Upper lobe of left lung (tissue), 6 donors: ENCODE measurements at regions not wholly inside any gene's neighbourhood (a gene's known extent, or its start where the extent isn't known, plus 50 kb on each side); places are given as distances from the start of the nearest gene placed in this dataset.

Experiments used
- ATAC-seq, 2 donors: fragments of 200-7000 bp; cut with Tn5 transposase; one replicate each; pipeline ENCODE4 v1.9.1; 2022; ENCODE audit warnings: mild to moderate bottlenecking in 2 of 2, moderate library complexity in 2 of 2; ENCODE audit not compliant: low FRiP score in 2 of 2
- DNase-seq, 2 donors: peaks; one replicate each; pipeline ENCODE4 v3.0.0-alpha.2; 2019 to 2020
- H3K27ac ChIP-seq, 4 donors: fragments of 200-600 bp; sonication (generic); one replicate each; pipeline ENCODE4 v1.5.1; 2016 to 2019
- H3K27me3 ChIP-seq, 4 donors: fragments of 200-600 bp; sonication (generic); one replicate each; pipeline ENCODE4 v1.5.1; 2017 to 2019
- H3K36me3 ChIP-seq, 4 donors: fragments of 200-600 bp; sonication (generic); one replicate each; pipeline ENCODE4 v1.5.1; 2016 to 2019
- H3K4me1 ChIP-seq, 4 donors: fragments of 200-600 bp; sonication (generic); one replicate each; pipeline ENCODE4 v1.5.1; 2018 to 2019
- H3K4me3 ChIP-seq, 4 donors: fragments of 200-600 bp; sonication (generic); one replicate each; pipeline ENCODE4 v1.5.1; 2017 to 2019; ENCODE audit warnings: mild to moderate bottlenecking in 2 of 4, moderate library complexity in 1 of 4
- H3K9me3 ChIP-seq, 4 donors: fragments of 200-600 bp; sonication (generic); one replicate each; pipeline ENCODE4 v1.5.1; 2018 to 2019
- EP300 ChIP-seq, 4 donors: sonication (generic); formaldehyde crosslinking; IDR thresholded peaks; one replicate each; pipeline ENCODE4 v1.5.1; 2017; ENCODE audit warnings: antibody characterized with exemption in 4 of 4, control low read depth in 2 of 4
- POLR2A ChIP-seq, 4 donors: fragments of 450-650 bp; IDR thresholded peaks; one replicate each; pipeline ENCODE4 v1.5.1; 2016 to 2017; ENCODE audit warnings: antibody characterized with exemption in 4 of 4, mild to moderate bottlenecking in 2 of 4
- POLR2AphosphoS5 ChIP-seq, 2 donors: sonication (generic); formaldehyde crosslinking; IDR thresholded peaks; one replicate each; pipeline ENCODE4 v1.5.1; 2017; ENCODE audit warnings: antibody characterized with exemption in 2 of 2
- WGBS, 2 donors: methylation state at CpG; one replicate each; pipeline ENCODE4 v1.1.5; 2017 to 2018; 5-methylcytosine and 5-hydroxymethylcytosine counted together
- TF ChIP-seq, protein P1 (sequence below), 6 experiments: fragments of 450-650 bp in 4 of 6; fragments of 200-600 bp in 2 of 6; sonication (generic) in 2 of 6; IDR thresholded peaks; one replicate each; pipeline ENCODE4 v1.5.1; 2016 to 2019; ENCODE audit warnings: antibody characterized with exemption in 6 of 6
- donor health status: DM: no; HTN: no; CAD: no; lungs with moderate emphysema.
- donor health status: DM: no; HTN: yes; CAD: no; lungs with severe emphysema.

DNA sequence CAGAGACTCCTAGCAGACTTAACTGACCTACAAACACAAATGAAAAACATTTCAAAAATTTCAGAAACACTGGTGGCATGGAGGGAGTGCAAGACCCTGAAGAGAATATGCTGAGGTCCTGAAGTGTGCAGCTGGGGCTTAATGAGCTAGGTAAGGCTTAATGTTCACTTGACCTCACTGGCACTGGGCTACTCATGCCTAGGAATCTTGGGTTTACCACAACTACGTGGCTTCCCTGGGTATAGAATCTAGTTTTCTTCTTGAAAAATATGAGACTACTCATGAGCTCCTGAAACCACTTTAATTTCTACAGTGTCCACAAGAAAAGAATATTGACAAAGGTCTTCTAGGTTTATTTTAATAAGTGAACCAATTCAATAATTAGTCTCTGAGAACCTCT lies 139.8 kb downstream of the HNMT start:
- DNase-seq = no peak
- Histone ChIP-seq H3K27ac (no peak overlapping the region), H3K4me3 (no peak overlapping the region), H3K4me1 (no peaks in the 10 kb centered on the region), H3K9me3 (no peaks in the 10 kb centered on the region), H3K27me3 (no peaks in the 10 kb centered on the region), H3K36me3 (no peaks in the 10 kb centered on the region)
- no peak for TF ChIP-seq POLR2AphosphoS5 (IDR thresholded peaks at IDR 0.05)
- no peak for TF ChIP-seq POLR2A (IDR thresholded peaks at IDR 0.05)
- TF ChIP-seq, protein P1, sequence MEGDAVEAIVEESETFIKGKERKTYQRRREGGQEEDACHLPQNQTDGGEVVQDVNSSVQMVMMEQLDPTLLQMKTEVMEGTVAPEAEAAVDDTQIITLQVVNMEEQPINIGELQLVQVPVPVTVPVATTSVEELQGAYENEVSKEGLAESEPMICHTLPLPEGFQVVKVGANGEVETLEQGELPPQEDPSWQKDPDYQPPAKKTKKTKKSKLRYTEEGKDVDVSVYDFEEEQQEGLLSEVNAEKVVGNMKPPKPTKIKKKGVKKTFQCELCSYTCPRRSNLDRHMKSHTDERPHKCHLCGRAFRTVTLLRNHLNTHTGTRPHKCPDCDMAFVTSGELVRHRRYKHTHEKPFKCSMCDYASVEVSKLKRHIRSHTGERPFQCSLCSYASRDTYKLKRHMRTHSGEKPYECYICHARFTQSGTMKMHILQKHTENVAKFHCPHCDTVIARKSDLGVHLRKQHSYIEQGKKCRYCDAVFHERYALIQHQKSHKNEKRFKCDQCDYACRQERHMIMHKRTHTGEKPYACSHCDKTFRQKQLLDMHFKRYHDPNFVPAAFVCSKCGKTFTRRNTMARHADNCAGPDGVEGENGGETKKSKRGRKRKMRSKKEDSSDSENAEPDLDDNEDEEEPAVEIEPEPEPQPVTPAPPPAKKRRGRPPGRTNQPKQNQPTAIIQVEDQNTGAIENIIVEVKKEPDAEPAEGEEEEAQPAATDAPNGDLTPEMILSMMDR (IDR thresholded peaks at IDR 0.05) = no peak
- no peak for TF ChIP-seq EP300 (IDR thresholded peaks at IDR 0.05)
- WGBS, 2 donors = 52 to 75% methylated on average over 1 of the region's 1 CpG
- ATAC-seq = no peak

DNA sequence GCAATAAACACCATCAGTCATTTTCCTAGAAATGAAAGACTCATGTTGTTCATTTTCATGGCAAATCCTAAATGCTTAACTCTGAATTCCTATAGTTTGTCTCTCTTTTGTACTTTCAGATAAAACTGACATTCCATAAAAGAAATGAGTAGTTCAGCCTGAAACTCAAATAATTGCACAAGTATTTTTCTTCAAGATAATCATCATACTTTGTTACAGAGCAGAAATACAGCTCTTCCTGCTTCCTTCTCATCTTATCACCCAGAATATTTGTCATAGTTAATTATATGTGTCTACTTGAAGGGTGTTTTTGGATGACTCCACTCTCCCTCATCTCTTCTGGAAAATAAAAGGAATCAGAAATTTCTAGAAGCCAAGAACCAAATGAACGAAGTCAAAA lies 141.1 kb downstream of the HNMT start:
- Histone ChIP-seq H3K9me3 (no peaks in the 10 kb centered on the region), H3K27me3 (no peaks in the 10 kb centered on the region), H3K4me1 (no peaks in the 10 kb centered on the region), H3K4me3 (no peak overlapping the region), H3K27ac (no peak overlapping the region), H3K36me3 (no peaks in the 10 kb centered on the region)
- 73 to 77% methylated on average over 1 of the region's 1 CpG for WGBS, 2 donors
- ATAC-seq (no peak), DNase-seq (no peak)
- TF ChIP-seq, protein P1 (IDR thresholded peaks at IDR 0.05) = no peak
- TF ChIP-seq EP300 (IDR thresholded peaks at IDR 0.05) (no peak), POLR2AphosphoS5 (IDR thresholded peaks at IDR 0.05) (no peak), POLR2A (IDR thresholded peaks at IDR 0.05) (no peak)

DNA sequence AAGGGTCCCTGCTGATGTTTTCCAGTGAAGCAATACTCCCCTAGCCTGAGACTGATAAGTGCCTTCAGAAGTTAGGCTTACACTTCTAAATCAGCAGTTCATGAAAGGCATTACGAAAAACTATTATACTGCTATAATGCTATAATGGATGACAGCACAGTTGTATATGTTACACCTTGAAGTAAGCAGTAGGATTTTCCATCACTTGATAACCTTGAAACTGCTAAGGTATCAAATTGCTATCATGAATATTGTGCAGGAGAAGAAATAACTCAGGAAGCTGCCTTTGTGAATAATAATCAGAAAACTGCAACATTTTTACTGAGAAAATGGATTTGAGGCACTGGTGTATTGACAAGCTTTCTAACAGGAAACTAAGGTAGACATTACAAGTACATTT lies 142.3 kb downstream of the HNMT start:
- Histone ChIP-seq H3K27ac (no peak overlapping the region), H3K4me3 (no peak overlapping the region), H3K36me3 (no peaks in the 10 kb centered on the region), H3K4me1 (no peaks in the 10 kb centered on the region), H3K27me3 (no peaks in the 10 kb centered on the region), H3K9me3 (no peaks in the 10 kb centered on the region)
- no peak for ATAC-seq
- no peak for TF ChIP-seq POLR2AphosphoS5 (IDR thresholded peaks at IDR 0.05)
- TF ChIP-seq EP300 (IDR thresholded peaks at IDR 0.05) = no peak
- 22 to 50% methylated on average over 1 of the region's 1 CpG for WGBS, 2 donors
- no peak for DNase-seq

DNA sequence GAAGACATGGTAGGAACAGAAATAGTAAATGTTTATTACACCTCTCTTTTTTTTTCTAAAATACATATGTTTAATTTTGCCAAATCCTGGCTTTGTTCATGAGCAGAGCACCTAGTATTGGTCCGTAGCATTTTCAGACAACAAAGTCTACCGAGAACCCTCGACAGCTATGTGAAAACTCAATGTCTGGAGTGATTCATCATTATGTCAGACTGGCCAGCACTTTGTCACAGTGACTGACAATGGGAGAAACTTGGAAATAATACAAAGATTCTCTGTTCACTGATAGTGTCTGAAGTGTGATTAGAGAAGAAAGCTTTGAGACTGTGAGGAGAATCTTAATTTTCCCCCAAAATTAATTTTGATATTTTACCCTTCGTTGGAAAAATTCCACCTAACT lies 143.0 kb downstream of the HNMT start:
- Histone ChIP-seq H3K27ac (no peak overlapping the region), H3K27me3 (no peaks in the 10 kb centered on the region), H3K4me1 (no peaks in the 10 kb centered on the region), H3K9me3 (no peaks in the 10 kb centered on the region), H3K36me3 (no peaks in the 10 kb centered on the region), H3K4me3 (no peak overlapping the region)
- ATAC-seq = no peak
- 67 to 71% methylated on average over 4 of the region's 4 CpGs for WGBS, 2 donors
- TF ChIP-seq, protein P1 (IDR thresholded peaks at IDR 0.05) = no peak
- no peak for TF ChIP-seq POLR2A (IDR thresholded peaks at IDR 0.05)
- TF ChIP-seq POLR2AphosphoS5 (IDR thresholded peaks at IDR 0.05) = no peak
- no peak for TF ChIP-seq EP300 (IDR thresholded peaks at IDR 0.05)
- DNase-seq = no peak

DNA sequence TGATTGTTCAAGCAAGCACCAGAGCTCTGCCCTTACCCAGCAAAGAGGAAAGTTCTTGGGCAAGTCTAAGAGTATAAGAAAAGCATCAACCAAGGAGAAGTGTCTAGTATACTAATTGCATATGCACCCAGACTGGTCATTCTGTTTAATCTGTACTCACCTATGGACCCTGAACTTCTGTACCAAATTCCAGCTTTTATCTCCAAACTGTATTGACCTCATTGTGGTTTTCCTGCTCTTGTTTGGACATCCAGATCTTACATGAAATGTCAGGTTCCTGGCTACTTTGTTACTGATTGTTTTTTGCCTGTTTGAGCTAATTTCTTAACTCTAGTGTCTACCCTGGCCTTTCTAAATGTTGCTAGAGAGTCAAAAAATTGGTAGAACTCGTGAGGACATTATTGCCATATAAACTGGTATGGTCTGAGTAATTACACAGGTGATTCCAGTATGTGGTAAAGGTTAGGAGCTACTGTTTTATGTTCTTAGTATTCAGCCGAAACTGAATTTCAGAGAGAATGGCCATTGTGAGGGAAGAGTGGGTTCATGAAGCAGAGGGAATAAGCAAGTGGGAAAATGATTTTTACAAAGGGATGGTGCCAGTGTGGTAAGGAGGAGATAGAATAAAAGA lies 146.3 kb downstream of the HNMT start:
- Histone ChIP-seq H3K9me3 (no peaks in the 10 kb centered on the region), H3K27me3 (no peaks in the 10 kb centered on the region), H3K27ac (no peak overlapping the region), H3K4me1 (no peaks in the 10 kb centered on the region), H3K36me3 (no peaks in the 10 kb centered on the region), H3K4me3 (no peak overlapping the region)
- TF ChIP-seq POLR2A (IDR thresholded peaks at IDR 0.05) (no peak), EP300 (IDR thresholded peaks at IDR 0.05) (no peak), POLR2AphosphoS5 (IDR thresholded peaks at IDR 0.05) (no peak)
- TF ChIP-seq, protein P1 (IDR thresholded peaks at IDR 0.05) = no peak
- no peak for ATAC-seq
- no peak for DNase-seq
- 81 to 85% methylated on average over 2 of the region's 2 CpGs for WGBS, 2 donors
